Fibroblast of villous mesenchyme (primary cell): ENCODE measurements at regions not wholly inside any gene's neighbourhood (a gene's known extent, or its start where the extent isn't known, plus 50 kb on each side); places are given as distances from the start of the nearest gene placed in this dataset.
A peak's percentile ranks its signal among the peaks of the same experiment; 100 is the strongest.

ENCODE experiments used
- DNase-seq: peaks from one replicate; pipeline ENCODE4 v3.0.0-alpha.2; 2010; ENCODE audit warnings: low read depth
- H3K4me3 ChIP-seq: 2 replicates; pipeline ENCODE4 v1.5.1; 2011; ENCODE audit warnings: low read depth, mild to moderate bottlenecking, low read length
- TF ChIP-seq, protein P1 (sequence below): IDR thresholded peaks from 2 replicates; pipeline ENCODE4 v1.5.1; 2012; ENCODE audit warnings: low read depth, mild to moderate bottlenecking, low read length; ENCODE audit not compliant: insufficient read depth

DNA sequence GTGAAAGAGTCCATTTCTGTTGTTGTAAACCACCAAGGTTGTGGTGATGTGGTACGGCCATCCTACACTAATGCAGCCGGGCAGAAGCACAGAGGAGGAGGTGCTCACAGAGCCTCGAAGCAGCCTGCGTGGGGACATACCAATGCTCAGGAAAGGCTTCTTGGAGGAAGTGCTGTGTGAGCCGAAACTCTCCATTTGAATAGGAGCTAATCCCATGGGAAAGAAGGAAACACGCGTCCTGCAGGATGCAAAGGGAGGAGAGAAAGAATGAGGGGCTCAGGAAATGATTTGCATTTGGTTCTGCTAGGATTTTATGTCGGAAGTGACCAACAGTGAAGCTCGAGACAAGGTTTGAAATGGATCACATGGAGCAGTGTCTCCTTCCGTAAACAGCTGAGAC, 477.9 kb upstream of the ANKRD30A start:
- DNase-seq, result no peak
- TF ChIP-seq, protein P1, sequence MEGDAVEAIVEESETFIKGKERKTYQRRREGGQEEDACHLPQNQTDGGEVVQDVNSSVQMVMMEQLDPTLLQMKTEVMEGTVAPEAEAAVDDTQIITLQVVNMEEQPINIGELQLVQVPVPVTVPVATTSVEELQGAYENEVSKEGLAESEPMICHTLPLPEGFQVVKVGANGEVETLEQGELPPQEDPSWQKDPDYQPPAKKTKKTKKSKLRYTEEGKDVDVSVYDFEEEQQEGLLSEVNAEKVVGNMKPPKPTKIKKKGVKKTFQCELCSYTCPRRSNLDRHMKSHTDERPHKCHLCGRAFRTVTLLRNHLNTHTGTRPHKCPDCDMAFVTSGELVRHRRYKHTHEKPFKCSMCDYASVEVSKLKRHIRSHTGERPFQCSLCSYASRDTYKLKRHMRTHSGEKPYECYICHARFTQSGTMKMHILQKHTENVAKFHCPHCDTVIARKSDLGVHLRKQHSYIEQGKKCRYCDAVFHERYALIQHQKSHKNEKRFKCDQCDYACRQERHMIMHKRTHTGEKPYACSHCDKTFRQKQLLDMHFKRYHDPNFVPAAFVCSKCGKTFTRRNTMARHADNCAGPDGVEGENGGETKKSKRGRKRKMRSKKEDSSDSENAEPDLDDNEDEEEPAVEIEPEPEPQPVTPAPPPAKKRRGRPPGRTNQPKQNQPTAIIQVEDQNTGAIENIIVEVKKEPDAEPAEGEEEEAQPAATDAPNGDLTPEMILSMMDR, result no peak
- H3K4me3 ChIP-seq, result no peak overlapping the region

DNA sequence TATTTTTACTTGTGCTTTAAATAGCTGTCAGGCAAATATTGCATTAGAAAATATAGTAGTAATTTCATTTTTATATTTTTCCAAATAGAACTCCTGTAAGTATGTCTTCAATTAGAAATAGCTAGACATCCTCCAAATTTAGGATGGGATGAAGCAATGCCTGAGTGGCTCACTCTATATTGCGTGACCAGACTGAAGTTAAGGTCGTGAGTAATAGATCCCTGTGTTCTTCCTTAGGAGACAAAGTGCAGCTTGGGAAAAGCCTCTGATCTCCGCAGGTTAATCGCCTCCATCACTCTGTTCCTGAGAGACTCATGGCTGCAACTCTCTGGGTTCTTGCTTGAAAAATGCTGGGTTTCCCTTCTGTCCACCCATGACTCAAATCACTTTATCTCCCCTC, 484.8 kb upstream of the ANKRD30A start:
- no peak for DNase-seq
- H3K4me3 ChIP-seq, result no peak overlapping the region
- TF ChIP-seq, protein P1, result no peak

DNA sequence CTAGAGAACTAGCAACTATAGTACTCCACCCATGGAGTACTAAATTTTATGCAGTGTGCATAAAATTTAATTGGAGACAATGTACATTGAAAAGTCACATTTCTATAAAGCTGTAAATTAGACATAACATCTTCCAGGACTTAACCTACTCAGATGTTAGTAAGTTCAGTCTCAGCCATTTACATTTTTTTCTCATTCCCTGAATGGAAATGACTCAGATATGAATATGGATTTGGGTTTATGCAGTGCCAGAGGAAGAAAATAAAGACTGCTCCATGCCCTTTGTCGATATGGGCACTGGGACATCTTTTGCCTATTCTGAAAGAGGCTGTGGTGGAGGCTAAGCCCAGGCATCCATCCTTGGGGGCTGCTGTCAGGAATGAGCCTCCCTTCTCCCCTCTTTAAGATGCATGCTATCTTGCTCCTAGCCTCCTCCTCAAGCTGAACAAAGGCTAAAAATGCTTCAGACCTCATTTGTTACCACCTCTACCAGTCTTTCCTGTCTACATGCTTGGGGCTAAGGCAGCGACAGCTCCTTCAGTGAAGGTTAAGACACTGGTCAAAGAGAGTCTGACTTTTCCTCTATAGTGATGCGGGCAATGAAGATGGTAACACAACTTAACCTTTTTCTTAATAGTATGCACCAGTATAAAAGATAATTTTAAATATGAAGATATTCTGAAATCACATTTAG, 486.8 kb upstream of the ANKRD30A start:
- TF ChIP-seq, protein P1, result no peak
- no peak overlapping the region for H3K4me3 ChIP-seq
- DNase-seq, result no peak

DNA sequence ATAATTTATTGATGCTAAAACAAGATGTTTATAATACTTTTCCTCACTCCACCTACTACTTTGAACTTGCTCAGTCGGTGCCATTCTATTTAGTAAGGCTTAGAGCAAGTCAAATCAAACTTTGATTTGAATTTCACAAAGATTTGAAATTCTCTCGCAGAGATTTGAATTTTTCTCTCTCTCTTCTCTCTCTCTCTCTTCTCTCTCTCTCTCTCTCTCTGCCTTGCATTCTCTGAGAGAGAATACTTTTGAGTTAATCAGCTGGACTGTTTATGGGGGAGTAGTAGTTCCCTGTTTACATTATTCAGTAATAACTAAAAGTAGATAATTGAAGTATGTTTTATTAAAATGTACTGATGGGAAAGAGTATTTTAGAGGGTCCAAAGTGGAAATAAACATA, 488.5 kb upstream of the ANKRD30A start:
- no peak overlapping the region for H3K4me3 ChIP-seq
- DNase-seq, result no peak
- TF ChIP-seq, protein P1, result no peak

DNA sequence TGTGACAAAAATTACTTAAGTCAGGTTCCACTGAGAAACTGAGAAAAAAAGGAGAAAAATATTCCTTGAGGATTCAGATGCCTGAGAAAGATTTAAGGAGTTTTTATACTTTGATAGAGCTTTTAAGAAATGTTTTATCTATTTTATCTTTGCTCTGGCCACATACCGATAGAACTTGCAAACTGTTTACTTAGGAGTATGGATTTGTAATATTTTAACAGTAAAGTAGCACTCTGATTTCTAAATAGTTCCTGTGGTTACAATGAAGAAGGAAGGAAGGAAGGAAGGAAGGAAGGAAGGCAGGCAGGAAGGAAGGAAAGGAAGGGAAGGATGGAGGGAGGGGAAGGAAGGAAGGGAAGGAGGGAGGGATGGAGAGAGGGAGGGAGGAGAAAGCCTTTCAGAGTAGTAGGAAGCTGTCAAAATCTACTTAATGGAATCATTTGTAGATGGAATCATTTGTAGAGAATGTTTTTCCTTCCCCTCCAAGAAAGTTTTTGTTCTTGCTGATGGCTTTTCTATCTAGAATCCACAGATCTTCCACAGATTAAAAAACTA, 489.0 kb upstream of the ANKRD30A start:
- no peak for DNase-seq
- TF ChIP-seq, protein P1, result no peak

DNA sequence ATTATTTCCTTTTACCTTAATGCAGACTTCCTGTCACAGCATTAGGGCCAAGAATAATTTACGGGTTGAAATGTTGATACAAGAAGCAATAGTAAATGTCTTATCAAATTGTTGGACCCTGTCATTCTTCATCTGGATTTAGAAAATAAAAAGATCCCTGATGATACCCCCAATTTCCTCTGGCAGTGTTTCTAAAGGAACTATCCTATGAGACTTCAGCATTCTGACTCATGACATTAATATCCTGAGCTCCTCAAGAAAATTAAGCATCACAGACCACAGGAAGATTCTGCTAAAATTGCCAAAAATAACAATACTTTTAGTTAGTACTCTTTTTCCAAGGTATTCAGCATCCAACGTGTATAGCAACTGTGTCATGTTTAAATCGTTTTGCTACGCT, 490.5 kb upstream of the ANKRD30A start:
- peak; percentile 3 for DNase-seq
- TF ChIP-seq, protein P1, result no peak
- H3K4me3 ChIP-seq, result no peak overlapping the region

More for the DNA sequence above, 489.0 kb upstream of the ANKRD30A start:
- H3K4me3 ChIP-seq, result no peak overlapping the region
